ENCODE measurements at regions not wholly inside any gene's neighbourhood (a gene's known extent, or its start where the extent isn't known, plus 50 kb on each side); places are given as distances from the start of the nearest gene placed in this dataset.

DNA sequence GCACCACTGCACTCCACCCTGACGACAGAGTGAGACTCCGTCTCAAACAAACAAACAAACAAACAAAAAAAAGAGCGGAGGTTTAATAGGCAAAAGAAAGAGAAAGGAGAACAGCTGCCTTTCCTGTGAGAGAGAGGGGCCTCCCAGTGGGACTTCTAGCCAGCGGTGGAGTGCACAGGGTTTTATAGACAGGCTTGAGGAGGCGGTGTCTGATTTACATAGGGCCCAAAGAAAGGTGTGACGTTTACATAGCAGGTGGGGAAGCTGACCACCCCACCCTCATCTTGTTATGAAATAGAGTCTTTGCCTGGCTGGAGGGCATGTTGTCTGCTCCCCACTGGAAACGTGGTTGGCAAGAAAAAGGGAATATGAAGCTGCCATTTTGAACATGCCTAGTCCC lies 106.0 kb upstream of the CSNK1A1L start:
- Histone ChIP-seq H3K9me2 (ENCODE audit: insufficient read depth) (no peaks in the 10 kb centered on the region), H3K4me3 (no peak overlapping the region), H3K27ac (no peak overlapping the region), H3K79me2 (ENCODE audit: low read depth) (no peaks in the 10 kb centered on the region), H3K27me3 (ENCODE audit: insufficient read depth, low read depth) (no peaks in the 10 kb centered on the region), H2AFZ (no peak overlapping the region), H3K4me2 (no peak overlapping the region), H3F3A (ENCODE audit: insufficient read depth, low read depth) (no peaks in the 10 kb centered on the region), H3K9me3 (ENCODE audit: insufficient read depth, low read depth) (no peaks in the 10 kb centered on the region), H4K20me1 (ENCODE audit: insufficient read depth) (no peaks in the 10 kb centered on the region), H3K36me3 (ENCODE audit: low read depth) (no peaks in the 10 kb centered on the region), H3K4me1 (replicated peaks; ENCODE audit: insufficient read depth) (no peaks in the 10 kb centered on the region)
- ChIA-PET POLR2A (ENCODE audit: unreplicated experiment) (no interaction called here), CTCF (no interaction called here)
- intact Hi-C loops (cut with micrococcal nuclease; ENCODE audit: unreplicated experiment) = no loop called here
- no peak for DNase-seq
- no peak for TF ChIP-seq EZH2 (IDR thresholded peaks at IDR 0.05; ENCODE audit: low read depth)
- TF ChIP-seq, protein P1, sequence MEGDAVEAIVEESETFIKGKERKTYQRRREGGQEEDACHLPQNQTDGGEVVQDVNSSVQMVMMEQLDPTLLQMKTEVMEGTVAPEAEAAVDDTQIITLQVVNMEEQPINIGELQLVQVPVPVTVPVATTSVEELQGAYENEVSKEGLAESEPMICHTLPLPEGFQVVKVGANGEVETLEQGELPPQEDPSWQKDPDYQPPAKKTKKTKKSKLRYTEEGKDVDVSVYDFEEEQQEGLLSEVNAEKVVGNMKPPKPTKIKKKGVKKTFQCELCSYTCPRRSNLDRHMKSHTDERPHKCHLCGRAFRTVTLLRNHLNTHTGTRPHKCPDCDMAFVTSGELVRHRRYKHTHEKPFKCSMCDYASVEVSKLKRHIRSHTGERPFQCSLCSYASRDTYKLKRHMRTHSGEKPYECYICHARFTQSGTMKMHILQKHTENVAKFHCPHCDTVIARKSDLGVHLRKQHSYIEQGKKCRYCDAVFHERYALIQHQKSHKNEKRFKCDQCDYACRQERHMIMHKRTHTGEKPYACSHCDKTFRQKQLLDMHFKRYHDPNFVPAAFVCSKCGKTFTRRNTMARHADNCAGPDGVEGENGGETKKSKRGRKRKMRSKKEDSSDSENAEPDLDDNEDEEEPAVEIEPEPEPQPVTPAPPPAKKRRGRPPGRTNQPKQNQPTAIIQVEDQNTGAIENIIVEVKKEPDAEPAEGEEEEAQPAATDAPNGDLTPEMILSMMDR (conservative IDR thresholded peaks at IDR 0.05) = no peak
- no TSS peak for BruUV-seq (replicated peaks)

DNA sequence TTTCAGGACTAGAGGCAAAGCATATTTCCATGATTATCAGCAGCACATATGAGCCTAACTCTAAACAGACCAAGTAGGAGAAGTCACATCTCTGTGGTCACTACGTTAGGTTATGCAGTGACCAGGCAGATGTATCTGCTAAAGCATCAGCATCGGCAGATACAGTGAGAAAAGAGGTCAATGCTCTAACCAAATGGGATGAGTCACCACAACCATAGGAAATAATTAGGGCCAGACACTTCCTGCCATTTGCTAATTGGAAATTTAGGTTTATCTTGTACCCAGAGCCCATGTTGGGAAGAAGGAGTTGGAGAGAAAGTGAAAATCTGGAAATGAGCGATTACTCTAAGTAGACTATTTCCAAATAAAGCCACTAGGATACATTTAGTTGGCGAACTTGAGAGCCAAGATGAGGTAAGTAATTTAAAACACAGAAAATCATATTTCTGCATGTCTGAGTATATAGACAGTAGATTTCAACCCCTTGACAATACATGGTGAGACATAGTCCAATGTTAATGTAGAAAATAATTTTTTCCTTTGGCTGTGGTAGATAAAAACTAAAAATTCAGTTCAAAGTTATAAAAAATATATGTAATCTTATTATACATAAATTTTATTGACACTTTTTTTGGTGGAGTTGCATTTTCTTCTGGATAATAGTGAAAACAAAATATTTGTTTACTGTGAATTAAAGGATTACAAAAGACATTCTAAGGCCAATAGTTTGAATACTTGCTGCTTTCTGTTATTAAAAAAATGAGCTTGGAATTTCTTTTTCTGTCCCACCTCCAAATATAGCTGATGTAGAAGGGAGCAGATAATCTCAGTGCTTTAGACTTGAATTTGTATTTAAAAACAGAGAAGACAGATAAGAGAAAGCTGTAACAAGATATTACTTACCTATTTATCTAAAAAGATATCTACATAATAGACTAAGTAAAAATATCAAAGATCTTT lies 104.4 kb upstream of the CSNK1A1L start:
- DNase-seq = no peak
- no peaks in the 10 kb centered on the region for H3K79me2 ChIP-seq (ENCODE audit: low read depth)
- no peaks in the 10 kb centered on the region for H4K20me1 ChIP-seq (ENCODE audit: insufficient read depth)
- TF ChIP-seq EZH2 (IDR thresholded peaks at IDR 0.05; ENCODE audit: low read depth) = no peak
- TF ChIP-seq, protein P1 (conservative IDR thresholded peaks at IDR 0.05) = no peak
- H3K4me2 ChIP-seq = no peak overlapping the region
- no peaks in the 10 kb centered on the region for H3K36me3 ChIP-seq (ENCODE audit: low read depth)
- H3K9me3 ChIP-seq (ENCODE audit: insufficient read depth, low read depth) = no peaks in the 10 kb centered on the region
- H3K27ac ChIP-seq = no peak overlapping the region
- H3K9me2 ChIP-seq (ENCODE audit: insufficient read depth) = no peaks in the 10 kb centered on the region
- no peak overlapping the region for H3K4me3 ChIP-seq
- H2AFZ ChIP-seq = no peak overlapping the region
- CTCF ChIA-PET = no interaction called here
- intact Hi-C loops (cut with micrococcal nuclease; ENCODE audit: unreplicated experiment) = no loop called here
- H3K4me1 ChIP-seq (replicated peaks; ENCODE audit: insufficient read depth) = no peaks in the 10 kb centered on the region
- POLR2A ChIA-PET (ENCODE audit: unreplicated experiment) = no interaction called here
- BruUV-seq (replicated peaks) = no TSS peak
- no peaks in the 10 kb centered on the region for H3F3A ChIP-seq (ENCODE audit: insufficient read depth, low read depth)
- no peaks in the 10 kb centered on the region for H3K27me3 ChIP-seq (ENCODE audit: insufficient read depth, low read depth)

DNA sequence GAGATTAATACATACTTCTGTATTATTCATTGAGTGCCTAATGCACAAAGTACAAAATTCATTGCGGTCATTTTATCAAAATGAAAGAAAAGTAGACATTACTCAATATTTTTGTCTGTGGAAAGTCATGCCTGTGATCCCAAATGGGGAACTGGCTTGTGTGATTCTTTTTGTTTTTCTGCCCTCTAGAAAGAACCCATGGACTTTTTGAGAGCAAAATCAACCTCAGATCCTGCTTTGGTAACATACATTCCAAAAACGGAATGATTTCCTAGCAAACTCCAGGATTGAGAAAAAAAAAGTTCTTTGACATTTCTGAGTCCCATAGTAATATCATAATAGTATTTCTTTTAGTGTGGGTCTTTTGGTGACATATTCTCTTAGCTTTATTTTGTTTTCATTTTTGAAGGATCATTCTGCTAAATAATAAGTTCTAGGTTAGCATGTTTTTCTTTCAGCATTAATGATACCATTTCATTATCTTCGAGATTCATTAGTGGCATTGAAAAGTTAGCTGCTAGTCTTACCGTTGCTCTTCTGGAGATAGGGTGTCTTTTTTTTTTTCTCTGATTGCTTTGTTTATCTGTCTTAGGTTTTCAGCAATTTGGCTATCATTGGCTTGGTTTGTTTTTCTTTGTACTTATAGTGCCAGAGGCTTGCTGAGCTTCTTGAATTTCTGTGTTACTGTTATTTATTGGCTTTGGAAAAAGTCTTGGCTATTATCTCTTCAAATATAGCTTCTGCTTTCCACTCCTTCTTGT lies 102.4 kb upstream of the CSNK1A1L start:
- intact Hi-C loops (cut with micrococcal nuclease; ENCODE audit: unreplicated experiment) = no loop called here

More for the DNA sequence above, 102.4 kb upstream of the CSNK1A1L start:
- no TSS peak for BruUV-seq (replicated peaks)
- Histone ChIP-seq H3F3A (ENCODE audit: insufficient read depth, low read depth) (no peaks in the 10 kb centered on the region), H3K4me1 (replicated peaks; ENCODE audit: insufficient read depth) (no peaks in the 10 kb centered on the region), H4K20me1 (ENCODE audit: insufficient read depth) (no peaks in the 10 kb centered on the region), H3K79me2 (ENCODE audit: low read depth) (no peaks in the 10 kb centered on the region), H3K4me2 (no peak overlapping the region), H3K27ac (no peak overlapping the region), H3K9me2 (ENCODE audit: insufficient read depth) (no peaks in the 10 kb centered on the region), H3K36me3 (ENCODE audit: low read depth) (no peaks in the 10 kb centered on the region), H3K4me3 (no peak overlapping the region), H3K9me3 (ENCODE audit: insufficient read depth, low read depth) (no peaks in the 10 kb centered on the region), H2AFZ (no peak overlapping the region), H3K27me3 (ENCODE audit: insufficient read depth, low read depth) (no peaks in the 10 kb centered on the region)
- POLR2A ChIA-PET (ENCODE audit: unreplicated experiment) = interaction anchor here (0.6 kb wide), 2 partner anchors 45 to 130 kb away, joined by 5 to 6 read pairs; no protein-coding TSS in a partner anchor
- CTCF ChIA-PET = no interaction called here
- DNase-seq = no peak
- no peak for TF ChIP-seq EZH2 (IDR thresholded peaks at IDR 0.05; ENCODE audit: low read depth)
- TF ChIP-seq, protein P1 (conservative IDR thresholded peaks at IDR 0.05) = no peak
